ENCODE measurements at regions not wholly inside any gene's neighbourhood (a gene's known extent, or its start where the extent isn't known, plus 50 kb on each side); places are given as distances from the start of the nearest gene placed in this dataset.

GRCh38 chr2:191515551-191515950 lies 162.4 kb upstream of the NABP1 start:
- no peak for DNase-seq

DNA sequence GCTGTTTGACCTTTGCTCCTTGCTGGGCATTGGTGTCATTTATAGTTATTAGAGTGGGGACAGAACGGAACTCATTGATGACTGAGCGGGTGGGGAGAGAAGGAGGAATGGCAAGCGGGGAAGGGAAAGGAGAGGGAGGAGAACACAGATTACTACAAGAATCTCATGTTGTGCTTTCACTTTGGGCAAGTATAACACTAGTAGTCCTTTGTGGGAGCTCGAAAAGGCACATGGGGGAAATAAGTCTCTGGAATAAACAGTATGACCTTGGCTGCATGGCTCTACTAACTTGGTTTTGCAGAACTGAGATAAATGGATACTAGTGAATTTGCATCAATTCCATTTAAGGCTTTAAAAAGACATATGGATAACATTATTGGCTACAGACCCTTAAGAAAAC lies 161.7 kb upstream of the NABP1 start:
- DNase-seq: no peak

DNA sequence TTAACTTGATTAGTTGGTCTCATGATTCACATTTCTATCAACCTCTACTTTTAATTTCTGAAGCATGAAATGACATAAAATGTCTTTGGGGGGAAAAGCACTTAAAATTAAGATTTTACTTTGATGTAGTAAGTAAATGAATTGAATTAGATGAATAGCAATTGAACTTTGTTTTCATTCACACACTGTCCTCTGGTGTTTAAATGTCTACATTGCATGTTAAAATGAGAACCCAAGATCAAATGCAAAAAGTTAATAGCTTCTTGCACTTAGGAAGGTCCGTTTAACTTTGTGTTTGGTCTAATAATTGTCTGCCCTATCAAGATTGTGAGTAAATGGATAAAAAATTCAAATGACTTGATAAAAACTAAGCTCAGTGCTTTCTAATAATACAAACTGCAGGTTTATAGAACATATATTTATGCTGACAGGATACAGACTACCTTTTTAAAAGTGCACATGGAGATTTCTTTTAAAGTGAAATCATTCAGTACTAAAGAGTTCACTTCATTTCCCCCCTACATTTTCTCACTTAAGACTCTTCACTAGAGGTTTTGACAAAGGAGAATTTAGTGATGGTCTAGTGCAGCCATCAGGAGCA lies 156.2 kb upstream of the NABP1 start:
- no peak for DNase-seq

- no peak for DNase-seq
Observed at GRCh38 chr2:191522478-191523120, 155.3 kb upstream of the NABP1 start.

DNA sequence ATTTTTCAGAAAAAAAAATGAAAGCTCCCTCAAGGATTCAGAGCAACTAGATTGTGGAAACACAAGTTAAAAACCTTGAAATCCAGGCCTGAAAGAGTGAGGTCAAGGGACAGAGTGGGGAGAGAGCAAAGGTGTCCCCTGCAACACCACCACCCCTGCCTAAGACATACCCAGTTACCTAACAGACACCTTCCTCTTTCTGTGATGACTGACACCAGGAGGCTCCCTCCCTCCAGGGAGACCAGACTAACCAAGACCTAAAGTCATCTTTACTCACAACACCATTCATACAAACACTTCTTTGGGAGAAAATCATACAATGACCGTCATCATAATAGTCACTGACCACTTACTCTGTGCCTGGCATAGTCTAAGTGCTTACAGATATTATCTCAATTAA lies 151.8 kb upstream of the NABP1 start:
- no peak for DNase-seq

GRCh38 chr2:191526536-191526935 lies 151.4 kb upstream of the NABP1 start:
- DNase-seq: no peak

- no peak for DNase-seq
Observed at GRCh38 chr2:191526953-191527556, 150.9 kb upstream of the NABP1 start.

GRCh38 chr2:191530618-191531017 lies 147.3 kb upstream of the NABP1 start:
- DNase-seq: no peak

DNA sequence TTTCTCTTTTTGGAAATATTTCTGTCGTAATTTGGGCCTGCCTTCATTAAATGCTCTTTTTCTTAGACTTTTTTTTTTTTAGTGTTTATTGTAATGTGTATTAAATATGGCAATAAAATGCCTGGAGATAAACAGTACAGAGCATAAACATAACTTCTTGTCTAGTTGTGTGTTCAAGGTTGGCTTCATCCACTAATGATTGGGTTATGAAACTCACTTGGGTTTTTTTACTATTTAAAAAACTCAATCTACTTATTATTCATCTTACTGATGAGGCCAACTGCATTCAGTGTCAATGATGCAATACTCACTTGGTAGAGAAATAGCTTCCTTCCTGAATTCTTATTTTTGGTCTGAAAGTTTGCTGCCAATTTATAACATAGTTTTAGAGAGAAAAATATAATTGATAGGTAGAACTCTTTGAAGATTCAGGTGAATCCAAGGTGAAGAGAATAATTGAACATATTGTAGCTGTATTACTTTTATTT lies 144.2 kb upstream of the NABP1 start:
- DNase-seq: no peak

GRCh38 chr2:191537921-191538320 lies 140.0 kb upstream of the NABP1 start:
- DNase-seq: no peak

DNA sequence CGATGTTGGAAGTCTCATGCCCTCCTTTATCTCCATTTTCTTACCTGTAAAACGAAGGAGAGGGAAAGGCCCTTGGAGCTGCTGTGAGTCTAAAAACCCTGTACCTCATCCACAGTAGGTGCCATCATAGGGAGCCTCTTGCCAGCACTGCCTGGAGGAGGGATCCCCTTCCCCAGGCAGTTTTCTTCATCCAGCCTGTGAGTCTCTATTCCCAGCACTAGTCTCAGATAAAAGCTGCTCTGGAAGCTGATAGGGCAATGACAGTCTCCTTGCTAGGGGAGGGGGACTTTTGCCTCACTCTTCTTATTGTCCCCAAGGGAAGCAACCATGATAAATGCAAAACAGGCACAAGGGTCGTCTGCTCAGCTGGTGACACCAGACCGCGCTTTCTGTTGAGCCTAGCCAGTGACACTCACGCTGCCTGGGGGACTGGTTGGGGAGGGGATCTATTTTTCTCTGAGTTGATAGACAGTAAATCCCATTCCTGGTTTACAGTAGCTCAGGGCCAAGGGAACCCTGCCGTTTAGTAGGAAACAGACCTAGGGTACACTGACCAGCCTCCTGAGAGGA lies 139.5 kb upstream of the NABP1 start:
- DNase-seq: no peak

GRCh38 chr2:191539068-191539467 lies 138.9 kb upstream of the NABP1 start:
- peak; percentile 32 for DNase-seq

GRCh38 chr2:191540681-191541080 lies 137.3 kb upstream of the NABP1 start:
- DNase-seq: peak; percentile 12

GRCh38 chr2:191543708-191544107 lies 134.2 kb upstream of the NABP1 start:
- DNase-seq: peak; percentile 59

GRCh38 chr2:191544461-191545062 lies 133.4 kb upstream of the NABP1 start:
- peak; percentile 96 for DNase-seq

GRCh38 chr2:191545361-191545760 lies 132.6 kb upstream of the NABP1 start:
- DNase-seq: no peak

DNA sequence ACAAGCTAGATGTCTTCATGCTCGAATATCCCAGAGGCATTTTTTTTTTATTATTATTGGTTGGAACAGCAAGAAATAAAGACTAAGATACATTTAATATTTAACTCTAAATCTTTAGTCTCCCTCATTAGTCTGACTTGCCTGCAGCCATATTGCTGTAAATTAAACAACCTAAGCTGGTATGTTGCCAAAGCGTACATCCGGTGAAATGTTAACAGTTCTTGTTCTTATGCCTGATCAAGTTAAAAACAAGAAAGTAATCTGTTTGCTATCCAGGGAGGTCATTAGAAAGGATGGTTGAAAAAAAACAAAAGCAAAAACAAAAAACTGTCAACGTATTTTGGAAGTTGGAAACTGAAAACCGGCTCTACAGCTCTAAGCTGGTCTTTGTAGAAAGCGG lies 125.9 kb upstream of the NABP1 start:
- peak; percentile 70 for DNase-seq

GRCh38 chr2:191554240-191554639 lies 123.7 kb upstream of the NABP1 start:
- DNase-seq: no peak

GRCh38 chr2:191555092-191555742 lies 122.7 kb upstream of the NABP1 start:
- DNase-seq: peak; percentile 63

DNA sequence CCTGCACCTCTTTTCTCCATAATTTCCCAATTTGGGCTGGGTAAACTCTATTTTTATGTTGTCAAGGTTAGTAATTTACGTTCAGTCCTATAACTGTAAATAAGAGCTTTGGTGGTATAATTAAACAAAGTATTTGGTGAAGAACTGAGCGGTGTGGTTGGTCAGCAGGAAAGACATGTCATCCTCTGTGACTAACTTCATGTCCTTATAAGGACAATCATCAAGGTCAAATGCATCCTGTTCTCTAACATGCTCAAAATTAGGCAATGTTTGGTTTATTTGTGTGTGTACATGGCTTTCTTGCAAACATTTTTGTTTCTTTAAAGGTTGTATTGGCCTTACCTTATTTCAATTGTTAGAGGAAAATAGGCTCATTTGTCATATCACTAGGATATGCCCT lies 121.5 kb upstream of the NABP1 start:
- DNase-seq: no peak

- no peak for DNase-seq
Observed at GRCh38 chr2:191557841-191558240, 120.1 kb upstream of the NABP1 start.

- DNase-seq: no peak
Observed at GRCh38 chr2:191559569-191559968, 118.4 kb upstream of the NABP1 start.

GRCh38 chr2:191560411-191560980 lies 117.4 kb upstream of the NABP1 start:
- DNase-seq: peak; percentile 80
